Stomach (tissue), 8 donors: ENCODE measurements at regions not wholly inside any gene's neighbourhood (a gene's known extent, or its start where the extent isn't known, plus 50 kb on each side); places are given as distances from the start of the nearest gene placed in this dataset.
A peak's percentile ranks its signal among the peaks of the same experiment; 100 is the strongest.
"Not testable (repeated sequence)": the region's sequence is repeated elsewhere in the genome, so short reads cannot be mapped to it uniquely, and the experiment has no call there.

ENCODE experiments used
- DNase-seq, 2 donors: peaks; one replicate each; pipeline versions ENCODE4 v3.0.0 to v3.0.0-alpha.2; 2013 to 2019
- H3K27ac ChIP-seq, 5 donors: fragments of 200-600 bp in 4 of 5; sonication (generic) in 4 of 5; one replicate each; pipeline ENCODE4 v1.5.1; 2013 to 2019; ENCODE audit warnings: mild to moderate bottlenecking in 1 of 5, moderate library complexity in 1 of 5
- H3K27me3 ChIP-seq, 3 donors: fragments of 200-600 bp; sonication (generic); one replicate each; pipeline ENCODE4 v1.5.1; 2017 to 2019; ENCODE audit warnings: mixed run types in 1 of 3
- H3K36me3 ChIP-seq, 4 donors: fragments of 200-600 bp; sonication (generic); 1 replicate in 3 of 4; 2 replicates in 1 of 4; pipeline ENCODE4 v1.5.1; 2016 to 2019
- H3K4me1 ChIP-seq, 4 donors: fragments of 200-600 bp; sonication (generic); one replicate each; pipeline ENCODE4 v1.5.1; 2016 to 2019
- H3K4me3 ChIP-seq, 4 donors: fragments of 200-600 bp; sonication (generic) in 3 of 4; one replicate each; pipeline ENCODE4 v1.5.1; 2016 to 2019; ENCODE audit warnings: mild to moderate bottlenecking in 1 of 4
- H3K9me3 ChIP-seq, 4 donors: fragments of 200-600 bp; sonication (generic); one replicate each; pipeline ENCODE4 v1.5.1; 2016 to 2019
- CTCF ChIP-seq, 7 experiments: fragments of 450-650 bp in 4 of 7; fragments of 200-600 bp in 3 of 7; sonication (generic) in 3 of 7; IDR thresholded peaks; one replicate each; pipeline ENCODE4 v1.5.1; 2016 to 2019; ENCODE audit warnings: antibody characterized with exemption in 7 of 7, control low read depth in 2 of 7, mild to moderate bottlenecking in 1 of 7
- EP300 ChIP-seq: sonication (generic); formaldehyde crosslinking; IDR thresholded peaks from one replicate; pipeline ENCODE4 v1.6.1; 2017; ENCODE audit warnings: antibody characterized with exemption
- POLR2A ChIP-seq, 4 donors: fragments of 450-650 bp; IDR thresholded peaks; one replicate each; pipeline ENCODE4 v1.6.1; 2016; ENCODE audit warnings: antibody characterized with exemption in 4 of 4, control low read depth in 2 of 4, mild to moderate bottlenecking in 1 of 4, moderate library complexity in 1 of 4
- POLR2AphosphoS5 ChIP-seq, 3 donors: sonication (generic); formaldehyde crosslinking; IDR thresholded peaks; one replicate each; pipeline ENCODE4 v1.6.1; 2016; ENCODE audit warnings: antibody characterized with exemption in 3 of 3
- WGBS, 5 donors: extraction: QIAGEN DNeasy Blood & Tissue Kit in 3 of 5; methylation state at CpG; one replicate each; pipeline versions ENCODE4 v1.1.5 to v1.1.7; 2013 to 2018; 5-methylcytosine and 5-hydroxymethylcytosine counted together
- intact Hi-C: fragments of 100-400 bp; cut with DNase I; formaldehyde crosslinking; loops from one replicate; pipeline ENCODE4 v1.15.1; 2023; ENCODE audit warnings: low total_unique reads
- donor health status: healthy with polysubstance abuse.
- donor health status: Bipolar disorder and iron deficiency.
- donor health status: healthy.

GRCh38 chr14:52185178-52185577 lies 82.3 kb upstream of the PTGDR start:
- Histone ChIP-seq H3K27ac (no peak overlapping the region), H3K9me3 (peaks cover 0 to 13% (median 8%) of the 10 kb centered on the region in 4 donors), H3K4me3 (no peak overlapping the region), H3K36me3 (no peaks in the 10 kb centered on the region), H3K27me3 (no peaks in the 10 kb centered on the region), H3K4me1 (no peaks in the 10 kb centered on the region)
- WGBS, 5 donors: 65 to 91% (median 76%) methylated on average over 3 of the region's 3 CpGs
- no peak for TF ChIP-seq POLR2A (IDR thresholded peaks at IDR 0.05)
- no peak for TF ChIP-seq CTCF (IDR thresholded peaks at IDR 0.05)
- TF ChIP-seq POLR2AphosphoS5 (IDR thresholded peaks at IDR 0.05): no peak
- TF ChIP-seq EP300: no peak
- no peak for DNase-seq
- intact Hi-C loops: no loop called here

- WGBS, 5 donors: 34 to 53% (median 43%) methylated on average over 2 of the region's 2 CpGs
- no peak for DNase-seq
- no peaks in the 10 kb centered on the region for H3K27me3 ChIP-seq
- TF ChIP-seq POLR2AphosphoS5 (IDR thresholded peaks at IDR 0.05) (no peak), POLR2A (IDR thresholded peaks at IDR 0.05) (no peak)
- H3K27ac ChIP-seq: no peak overlapping the region
- H3K4me1 ChIP-seq: no peaks in the 10 kb centered on the region
- H3K36me3 ChIP-seq: no peaks in the 10 kb centered on the region
- intact Hi-C loops: no loop called here
- H3K4me3 ChIP-seq: no peak overlapping the region
- H3K9me3 ChIP-seq: peaks cover 0 to 13% (median 8%) of the 10 kb centered on the region in 4 donors
Observed at GRCh38 chr14:52182853-52183252, 84.6 kb upstream of the PTGDR start.

GRCh38 chr14:52179141-52179790 lies 88.2 kb upstream of the PTGDR start:
- Histone ChIP-seq H3K4me3 (no peak overlapping the region), H3K27me3 (no peaks in the 10 kb centered on the region), H3K36me3 (no peaks in the 10 kb centered on the region), H3K9me3 (peaks cover 0 to 22% (median 12%) of the 10 kb centered on the region in 4 donors), H3K4me1 (no peaks in the 10 kb centered on the region), H3K27ac (no peak overlapping the region)
- WGBS, 5 donors: 45 to 72% (median 59%) methylated on average over 6 of the region's 6 CpGs
- intact Hi-C loops: no loop called here
- TF ChIP-seq POLR2A (IDR thresholded peaks at IDR 0.05) (no peak), CTCF (IDR thresholded peaks at IDR 0.05) (no peak), POLR2AphosphoS5 (IDR thresholded peaks at IDR 0.05) (no peak), EP300 (no peak)
- no peak for DNase-seq

- TF ChIP-seq POLR2A (IDR thresholded peaks at IDR 0.05) (no peak), POLR2AphosphoS5 (IDR thresholded peaks at IDR 0.05) (no peak), CTCF (IDR thresholded peaks at IDR 0.05) (no peak), EP300 (no peak)
- Histone ChIP-seq H3K9me3 (peaks cover 12 to 43% (median 33%) of the 10 kb centered on the region in 4 donors), H3K36me3 (no peaks in the 10 kb centered on the region), H3K27me3 (no peaks in the 10 kb centered on the region), H3K4me1 (no peaks in the 10 kb centered on the region), H3K4me3 (no peak overlapping the region), H3K27ac (peak overlapping the region in 1 of 5 donors; percentile 24)
- intact Hi-C loops: no loop called here
- DNase-seq: peak in 1 of 2 donors; percentile 54
- WGBS, 5 donors: 54 to 76% (median 70%) methylated on average over 6 of the region's 6 CpGs
Observed at GRCh38 chr14:52175982-52176502, 91.5 kb upstream of the PTGDR start.

- peaks cover 12 to 61% (median 40%) of the 10 kb centered on the region in 4 donors for H3K9me3 ChIP-seq
- H3K4me3 ChIP-seq, H3K36me3 ChIP-seq, DNase-seq, H3K27ac ChIP-seq, intact Hi-C loops, H3K4me1 ChIP-seq, H3K27me3 ChIP-seq: not testable (repeated sequence)
- 42 to 93% (median 81%) methylated on average over 1 of the region's 1 CpG for WGBS, 5 donors
Observed at GRCh38 chr14:52171932-52172331, 95.6 kb upstream of the PTGDR start.
